KMS-11 (cell line): ENCODE measurements at regions not wholly inside any gene's neighbourhood (a gene's known extent, or its start where the extent isn't known, plus 50 kb on each side); places are given as distances from the start of the nearest gene placed in this dataset.

Experiments used
- H2AFZ ChIP-seq: fragments of 200-600 bp; sonication (generic); 2 replicates; pipeline ENCODE4 v1.6.1; 2016; ENCODE audit warnings: antibody characterized with exemption, mixed run types, low read depth
- H3K27ac ChIP-seq: fragments of 200-600 bp; sonication (generic); 2 replicates; pipeline ENCODE4 v1.6.1; 2016; ENCODE audit warnings: mild to moderate bottlenecking, mixed run types
- H3K27me3 ChIP-seq: fragments of 200-600 bp; sonication (generic); 2 replicates; pipeline ENCODE4 v1.6.1; 2017; ENCODE audit warnings: mild to moderate bottlenecking, low read depth, mixed run types, moderate library complexity; ENCODE audit not compliant: insufficient read depth
- H3K36me3 ChIP-seq: fragments of 200-600 bp; sonication (generic); 2 replicates; pipeline ENCODE4 v1.6.1; 2017; ENCODE audit warnings: mild to moderate bottlenecking, mixed run types; ENCODE audit not compliant: insufficient read depth
- H3K4me1 ChIP-seq: fragments of 200-600 bp; sonication (generic); 2 replicates; pipeline ENCODE4 v1.6.1; 2016; ENCODE audit warnings: mild to moderate bottlenecking, low read depth, mixed run types; ENCODE audit not compliant: poor library complexity, severe bottlenecking
- H3K4me2 ChIP-seq: fragments of 200-600 bp; sonication (generic); 2 replicates; pipeline ENCODE4 v1.7.0; 2016; ENCODE audit warnings: mild to moderate bottlenecking, mixed run types
- H3K4me3 ChIP-seq: fragments of 200-600 bp; sonication (generic); IDR thresholded peaks from 2 replicates; pipeline ENCODE4 v1.6.1; 2017; ENCODE audit warnings: low read depth, low read length, mixed read lengths; ENCODE audit not compliant: insufficient read depth
- H3K79me2 ChIP-seq: fragments of 200-600 bp; sonication (generic); 2 replicates; pipeline ENCODE4 v1.6.1; 2016; ENCODE audit warnings: low read depth, mixed run types; ENCODE audit not compliant: insufficient read depth
- H3K9ac ChIP-seq: fragments of 200-600 bp; sonication (generic); 2 replicates; pipeline ENCODE4 v1.6.1; 2016; ENCODE audit warnings: mild to moderate bottlenecking, mixed run types
- H4K20me1 ChIP-seq: fragments of 200-600 bp; sonication (generic); 2 replicates; pipeline ENCODE4 v1.6.1; 2016; ENCODE audit warnings: mild to moderate bottlenecking, mixed run types; ENCODE audit not compliant: insufficient read depth
- TF ChIP-seq, protein P1 (sequence below): fragments of 200-600 bp; sonication (generic); conservative IDR thresholded peaks from 2 replicates; pipeline ENCODE4 v1.6.1; 2017; ENCODE audit warnings: low read depth, mild to moderate bottlenecking, antibody characterized with exemption, low read length, moderate library complexity, mixed read lengths

DNA sequence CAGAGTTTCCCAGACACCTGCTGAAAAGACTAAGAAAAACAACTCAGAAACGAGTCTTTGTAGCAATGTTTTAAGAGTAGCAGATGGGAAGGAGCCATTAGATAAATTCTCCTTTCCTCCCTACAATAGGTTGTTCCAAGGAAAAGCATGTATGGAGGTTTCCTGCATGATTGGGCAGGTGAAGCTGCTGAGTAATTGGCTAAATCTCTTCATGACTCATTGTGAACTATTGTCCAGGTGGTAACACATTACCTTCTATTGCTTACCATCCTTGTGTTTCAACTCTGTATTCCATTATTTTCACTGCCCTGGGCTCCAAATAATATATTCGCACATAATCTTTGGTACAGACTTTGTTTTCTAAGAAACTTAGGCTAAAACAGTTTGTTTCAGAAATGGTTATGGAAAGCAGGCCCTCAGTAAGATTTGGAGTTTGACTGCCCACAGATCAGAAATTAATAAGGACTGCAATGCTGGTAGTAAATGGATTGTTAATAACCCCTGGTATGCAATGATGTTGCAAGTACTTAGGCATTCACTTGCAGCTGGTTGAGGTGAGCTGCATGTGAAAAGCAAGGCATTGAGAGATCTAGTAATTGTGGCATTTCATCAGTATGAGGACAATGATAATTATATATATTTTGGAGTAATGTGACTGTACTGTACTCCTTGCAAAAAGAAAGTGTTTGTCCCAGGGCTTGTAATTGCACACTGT is 281.4 kb upstream of the VLDLR start:
- H3K27me3 ChIP-seq: no peaks in the 10 kb centered on the region
- no peak overlapping the region for H3K4me3 ChIP-seq
- H3K4me2 ChIP-seq: no peak overlapping the region
- H2AFZ ChIP-seq: no peak overlapping the region
- H3K4me1 ChIP-seq: no peaks in the 10 kb centered on the region
- H3K79me2 ChIP-seq: no peaks in the 10 kb centered on the region
- TF ChIP-seq, protein P1, sequence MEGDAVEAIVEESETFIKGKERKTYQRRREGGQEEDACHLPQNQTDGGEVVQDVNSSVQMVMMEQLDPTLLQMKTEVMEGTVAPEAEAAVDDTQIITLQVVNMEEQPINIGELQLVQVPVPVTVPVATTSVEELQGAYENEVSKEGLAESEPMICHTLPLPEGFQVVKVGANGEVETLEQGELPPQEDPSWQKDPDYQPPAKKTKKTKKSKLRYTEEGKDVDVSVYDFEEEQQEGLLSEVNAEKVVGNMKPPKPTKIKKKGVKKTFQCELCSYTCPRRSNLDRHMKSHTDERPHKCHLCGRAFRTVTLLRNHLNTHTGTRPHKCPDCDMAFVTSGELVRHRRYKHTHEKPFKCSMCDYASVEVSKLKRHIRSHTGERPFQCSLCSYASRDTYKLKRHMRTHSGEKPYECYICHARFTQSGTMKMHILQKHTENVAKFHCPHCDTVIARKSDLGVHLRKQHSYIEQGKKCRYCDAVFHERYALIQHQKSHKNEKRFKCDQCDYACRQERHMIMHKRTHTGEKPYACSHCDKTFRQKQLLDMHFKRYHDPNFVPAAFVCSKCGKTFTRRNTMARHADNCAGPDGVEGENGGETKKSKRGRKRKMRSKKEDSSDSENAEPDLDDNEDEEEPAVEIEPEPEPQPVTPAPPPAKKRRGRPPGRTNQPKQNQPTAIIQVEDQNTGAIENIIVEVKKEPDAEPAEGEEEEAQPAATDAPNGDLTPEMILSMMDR: no peak
- H3K9ac ChIP-seq: no peak overlapping the region
- no peaks in the 10 kb centered on the region for H3K36me3 ChIP-seq
- H4K20me1 ChIP-seq: no peaks in the 10 kb centered on the region
- H3K27ac ChIP-seq: no peak overlapping the region

DNA sequence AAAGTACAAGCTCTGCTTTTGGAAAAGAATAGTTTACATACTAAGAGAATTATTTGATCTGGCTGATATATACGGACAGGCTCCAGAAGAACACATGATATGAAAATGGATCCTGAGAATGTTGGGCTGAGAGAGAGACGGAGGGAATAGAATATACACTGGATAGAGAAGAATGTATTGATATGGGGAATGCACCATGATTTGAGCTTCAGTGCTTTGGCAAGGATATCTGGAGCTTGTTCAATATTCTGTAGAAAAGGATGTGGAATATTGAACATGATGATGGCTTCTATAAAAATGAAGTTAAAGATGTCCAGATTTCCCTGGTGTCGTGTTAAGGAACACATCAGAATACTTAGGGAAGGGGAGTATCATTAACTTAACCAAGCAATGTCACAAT is 280.5 kb upstream of the VLDLR start:
- H3K36me3 ChIP-seq: no peaks in the 10 kb centered on the region
- TF ChIP-seq, protein P1: no peak
- no peaks in the 10 kb centered on the region for H3K4me1 ChIP-seq
- no peaks in the 10 kb centered on the region for H4K20me1 ChIP-seq
- H3K27me3 ChIP-seq: no peaks in the 10 kb centered on the region
- no peak overlapping the region for H3K4me3 ChIP-seq
- no peak overlapping the region for H3K27ac ChIP-seq
- H2AFZ ChIP-seq: no peak overlapping the region
- no peak overlapping the region for H3K4me2 ChIP-seq
- no peaks in the 10 kb centered on the region for H3K79me2 ChIP-seq
- no peak overlapping the region for H3K9ac ChIP-seq

DNA sequence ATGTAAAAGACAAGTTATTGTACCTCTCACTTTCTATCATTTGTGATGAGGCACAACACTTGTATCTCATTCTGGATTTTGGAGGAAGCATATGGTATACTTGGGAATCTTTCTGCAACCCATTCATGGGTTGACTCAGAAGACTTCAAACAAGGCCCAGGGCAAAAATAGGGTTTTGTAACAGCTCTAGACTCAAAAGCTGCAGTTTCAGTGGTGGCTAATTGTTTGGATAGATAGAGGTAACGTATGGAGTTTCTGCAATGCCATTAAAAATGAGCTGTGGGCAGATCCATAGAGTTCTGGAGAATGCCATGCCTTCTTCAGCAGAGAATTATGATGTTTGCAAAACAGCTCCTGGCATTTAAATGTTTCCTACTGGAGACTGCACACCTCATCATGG is 279.6 kb upstream of the VLDLR start:
- H3K27ac ChIP-seq: no peak overlapping the region
- no peaks in the 10 kb centered on the region for H3K27me3 ChIP-seq
- no peaks in the 10 kb centered on the region for H3K36me3 ChIP-seq
- H4K20me1 ChIP-seq: no peaks in the 10 kb centered on the region
- H3K4me3 ChIP-seq: no peak overlapping the region
- H3K79me2 ChIP-seq: no peaks in the 10 kb centered on the region
- H3K4me2 ChIP-seq: no peak overlapping the region
- H2AFZ ChIP-seq: no peak overlapping the region
- H3K4me1 ChIP-seq: no peaks in the 10 kb centered on the region
- TF ChIP-seq, protein P1: no peak
- H3K9ac ChIP-seq: no peak overlapping the region

DNA sequence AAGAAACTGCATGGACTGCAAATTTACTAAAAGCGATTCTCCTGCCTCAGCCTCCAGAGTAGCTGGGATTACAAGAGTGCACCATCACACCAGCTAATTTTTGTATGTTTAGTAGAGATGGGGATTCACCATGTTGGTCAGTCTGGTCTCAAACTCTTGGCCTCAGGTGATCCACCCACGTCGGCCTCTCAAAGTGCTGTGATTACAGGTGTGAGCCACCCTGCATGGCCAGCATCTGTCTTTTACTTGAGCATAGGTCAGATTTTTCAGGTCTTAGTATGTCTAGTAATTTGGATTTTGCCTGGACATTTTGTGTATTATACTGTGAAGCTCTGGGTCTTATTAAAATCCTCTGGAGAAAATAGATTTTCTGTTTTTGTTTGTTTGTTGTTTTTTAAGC is 277.8 kb upstream of the VLDLR start:
- TF ChIP-seq, protein P1: no peak

More for the DNA sequence above, 277.8 kb upstream of the VLDLR start:
- H3K4me3 ChIP-seq: no peak overlapping the region
- H3K9ac ChIP-seq: no peak overlapping the region
- H3K27ac ChIP-seq: no peak overlapping the region
- H3K79me2 ChIP-seq: no peaks in the 10 kb centered on the region
- no peak overlapping the region for H2AFZ ChIP-seq
- H3K4me1 ChIP-seq: no peaks in the 10 kb centered on the region
- H4K20me1 ChIP-seq: no peaks in the 10 kb centered on the region
- no peaks in the 10 kb centered on the region for H3K27me3 ChIP-seq
- H3K4me2 ChIP-seq: no peak overlapping the region
- H3K36me3 ChIP-seq: no peaks in the 10 kb centered on the region
